ENCODE measurements at regions not wholly inside any gene's neighbourhood (a gene's known extent, or its start where the extent isn't known, plus 50 kb on each side); places are given as distances from the start of the nearest gene placed in this dataset.

- no peak for TF ChIP-seq EZH2phosphoT487 (IDR thresholded peaks at IDR 0.05; ENCODE audit: insufficient read depth, low read depth)
- TF ChIP-seq EZH2 (IDR thresholded peaks at IDR 0.05; ENCODE audit: insufficient read depth, poor library complexity, severe bottlenecking), result no peak
Observed at GRCh38 chr18:67788310-67789164, 272.0 kb upstream of the DSEL start.

Measured in GM23248 (cell line).